NCI-H187 (cell line): ENCODE measurements at regions not wholly inside any gene's neighbourhood (a gene's known extent, or its start where the extent isn't known, plus 50 kb on each side); places are given as distances from the start of the nearest gene placed in this dataset.

Experiments
- DNase-seq, 2 experiments: peaks; one replicate each; lab custom pipeline; 2025; lab: John Stamatoyannopoulos, UW

GRCh38 chr20:40589581-40589980, 99.5 kb downstream of the MAFB start:
- DNase-seq, result no peak

DNA sequence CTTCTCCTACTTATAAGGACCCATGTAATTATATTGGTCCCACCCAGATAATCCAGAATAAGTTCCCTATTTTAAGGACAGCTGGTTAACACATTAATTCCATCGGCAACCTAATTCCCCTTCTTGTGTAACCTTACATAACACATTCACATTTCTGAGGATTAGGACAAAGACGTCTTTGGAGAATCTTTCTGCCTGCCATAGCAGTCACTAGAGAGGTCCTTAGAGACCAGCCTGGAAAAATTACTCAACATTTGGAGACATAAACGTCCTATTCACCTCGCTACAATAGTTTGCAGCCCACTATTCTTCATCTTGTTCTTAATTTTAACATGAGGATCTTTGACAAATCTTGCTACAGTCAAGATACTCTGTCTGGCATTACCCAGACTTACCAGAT, 100.1 kb downstream of the MAFB start:
- DNase-seq, result no peak

GRCh38 chr20:40587038-40587437, 102.0 kb downstream of the MAFB start:
- DNase-seq, result no peak

- DNase-seq, result no peak
Observed at GRCh38 chr20:40584130-40584809, 104.8 kb downstream of the MAFB start.

DNA sequence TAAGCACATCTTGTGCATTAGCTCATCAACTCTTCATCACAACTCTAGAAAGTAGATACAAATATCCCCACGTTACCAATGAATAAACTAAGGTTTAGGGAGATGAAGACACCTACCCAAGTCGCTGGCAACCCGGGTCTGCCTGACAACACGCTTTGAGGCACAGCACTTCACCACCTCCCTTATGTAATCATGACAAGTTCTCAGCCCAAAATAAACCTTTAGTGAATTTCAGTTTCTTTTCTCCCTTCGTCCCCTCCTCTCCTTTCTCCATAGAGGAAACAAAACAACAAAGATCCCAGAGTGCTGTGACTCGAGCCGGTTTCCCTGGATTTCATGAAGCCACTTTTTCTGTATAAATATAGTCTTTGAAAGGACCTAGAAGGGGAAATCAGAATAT, 105.4 kb downstream of the MAFB start:
- no peak for DNase-seq

DNA sequence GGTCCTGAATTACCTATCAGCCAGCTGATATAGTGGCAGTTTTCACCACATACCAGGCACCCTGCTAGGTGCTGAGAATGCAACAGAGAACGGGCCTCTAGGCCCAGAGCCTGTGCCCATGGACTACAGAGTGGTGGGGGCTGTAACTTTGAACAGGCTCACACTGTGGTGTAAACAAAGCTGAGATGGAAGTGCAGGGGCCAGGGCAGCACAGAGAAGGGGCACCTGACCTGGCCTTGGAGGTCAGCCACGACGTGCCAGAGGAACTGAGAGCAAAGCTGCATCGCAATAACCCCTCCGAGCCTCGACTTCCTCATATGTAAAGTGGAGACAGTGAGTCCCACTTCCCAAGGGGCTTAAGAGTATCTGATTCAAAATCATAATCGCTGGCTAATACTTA, 105.8 kb downstream of the MAFB start:
- DNase-seq, result no peak

DNA sequence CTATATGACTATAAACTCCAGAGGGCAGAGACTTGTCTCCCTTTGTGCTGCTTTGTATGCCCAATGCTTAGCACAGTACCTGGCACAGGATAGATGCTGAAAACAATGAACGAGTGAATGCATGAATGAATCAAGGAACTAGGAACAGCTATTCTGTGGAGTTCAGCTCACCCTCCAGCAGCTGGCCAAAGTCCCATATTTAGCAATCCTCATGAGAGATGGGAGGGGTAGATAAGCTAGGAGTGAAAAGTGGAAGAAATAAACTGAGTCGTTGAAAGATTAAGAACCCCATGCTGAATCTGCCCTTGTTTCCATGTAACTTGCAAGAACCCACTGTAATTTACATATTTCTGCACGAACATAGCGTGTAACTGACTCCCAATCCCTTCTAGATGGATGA, 106.5 kb downstream of the MAFB start:
- no peak for DNase-seq

GRCh38 chr20:40579701-40580100, 109.3 kb downstream of the MAFB start:
- DNase-seq, result no peak

DNA sequence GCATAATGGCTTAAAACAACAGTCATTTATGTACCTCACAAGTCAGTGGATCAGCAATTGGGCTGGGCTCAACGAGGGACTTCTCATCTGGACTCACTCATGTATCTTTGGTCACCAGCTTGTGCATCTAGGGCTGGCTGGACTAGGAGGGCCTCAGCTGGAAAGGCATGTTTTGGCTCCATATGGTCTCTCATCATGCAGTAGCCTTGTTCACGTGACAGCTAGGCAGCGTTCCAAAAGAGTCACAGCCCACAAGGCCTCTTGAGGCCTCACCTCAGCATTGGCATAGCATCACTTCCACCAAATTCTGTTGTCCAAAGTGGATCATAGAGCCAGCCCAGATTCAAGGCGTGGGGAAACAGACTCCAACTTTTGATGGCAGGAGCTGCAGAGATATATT, 110.1 kb downstream of the MAFB start:
- no peak for DNase-seq

DNA sequence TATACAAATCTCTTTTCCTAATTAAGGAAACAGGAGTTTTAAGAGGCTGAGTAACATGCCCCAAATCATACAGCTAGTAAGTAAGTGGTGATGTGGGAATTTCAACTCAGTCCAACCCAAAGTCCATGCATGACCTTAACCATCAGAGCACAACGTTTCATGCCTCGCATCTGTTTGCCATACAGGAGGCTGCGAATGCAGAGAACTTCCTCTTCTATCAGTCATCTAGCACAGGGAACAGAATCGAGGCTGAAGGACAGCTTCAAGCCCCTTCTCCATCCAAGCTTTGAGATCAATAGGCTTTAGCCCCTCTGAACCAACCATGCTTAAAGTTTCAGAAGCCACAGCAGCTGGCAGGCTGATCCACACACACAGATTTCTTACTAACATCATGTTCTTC, 113.2 kb downstream of the MAFB start:
- no peak for DNase-seq

- no peak for DNase-seq
Observed at GRCh38 chr20:40572251-40572650, 116.8 kb downstream of the MAFB start.

GRCh38 chr20:40571639-40572038, 117.4 kb downstream of the MAFB start:
- no peak for DNase-seq

GRCh38 chr20:40568200-40568599, 120.8 kb downstream of the MAFB start:
- DNase-seq, result no peak

DNA sequence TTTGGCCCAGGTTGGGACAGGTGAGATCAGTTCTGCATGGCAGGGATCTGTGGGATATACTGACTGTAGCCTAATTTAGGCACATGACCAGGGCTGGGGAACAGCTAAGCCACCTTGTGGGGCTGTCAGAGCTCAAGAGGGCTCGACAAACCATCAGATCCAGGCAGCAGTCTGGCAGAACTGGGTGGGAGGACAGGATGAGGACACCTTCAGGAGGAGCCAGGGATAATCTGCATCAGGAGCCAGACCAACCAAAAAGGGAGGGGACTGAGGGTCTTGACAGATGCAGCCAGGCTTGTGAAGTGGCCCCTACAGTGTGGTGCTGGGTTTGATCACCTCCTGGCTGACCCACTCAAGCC, 123.4 kb downstream of the MAFB start:
- no peak for DNase-seq

DNA sequence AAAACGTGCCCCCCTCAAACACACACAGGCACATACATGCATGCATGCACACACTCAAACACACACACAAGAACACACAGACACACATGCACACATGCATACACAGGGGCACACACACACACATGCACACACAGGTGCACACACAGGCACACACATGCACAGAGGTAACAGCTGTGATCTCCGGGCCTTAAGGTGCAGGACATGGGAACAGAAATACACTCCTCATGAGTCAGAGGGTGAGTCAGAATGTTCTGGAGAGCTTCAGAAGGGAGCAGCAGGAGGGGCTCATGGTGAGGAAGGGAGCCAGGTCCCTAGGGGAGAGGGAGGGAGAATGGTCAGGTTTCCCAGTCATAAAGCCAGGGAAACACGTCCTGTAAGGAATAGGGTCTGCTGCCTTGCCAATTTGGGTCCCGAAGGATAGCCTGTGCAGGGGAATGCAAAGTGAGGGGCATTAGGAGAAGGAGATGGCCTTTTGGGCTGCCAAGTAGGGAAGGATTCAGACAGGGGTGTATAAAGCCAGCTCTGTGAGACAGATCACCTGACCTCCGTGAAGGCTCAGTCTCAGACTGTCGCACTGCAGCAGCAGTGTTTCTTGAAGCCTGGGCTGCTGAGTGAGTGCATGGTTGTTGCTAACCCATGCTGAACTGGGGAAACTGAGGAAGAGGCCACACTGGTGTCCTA, 123.9 kb downstream of the MAFB start:
- DNase-seq, result no peak

DNA sequence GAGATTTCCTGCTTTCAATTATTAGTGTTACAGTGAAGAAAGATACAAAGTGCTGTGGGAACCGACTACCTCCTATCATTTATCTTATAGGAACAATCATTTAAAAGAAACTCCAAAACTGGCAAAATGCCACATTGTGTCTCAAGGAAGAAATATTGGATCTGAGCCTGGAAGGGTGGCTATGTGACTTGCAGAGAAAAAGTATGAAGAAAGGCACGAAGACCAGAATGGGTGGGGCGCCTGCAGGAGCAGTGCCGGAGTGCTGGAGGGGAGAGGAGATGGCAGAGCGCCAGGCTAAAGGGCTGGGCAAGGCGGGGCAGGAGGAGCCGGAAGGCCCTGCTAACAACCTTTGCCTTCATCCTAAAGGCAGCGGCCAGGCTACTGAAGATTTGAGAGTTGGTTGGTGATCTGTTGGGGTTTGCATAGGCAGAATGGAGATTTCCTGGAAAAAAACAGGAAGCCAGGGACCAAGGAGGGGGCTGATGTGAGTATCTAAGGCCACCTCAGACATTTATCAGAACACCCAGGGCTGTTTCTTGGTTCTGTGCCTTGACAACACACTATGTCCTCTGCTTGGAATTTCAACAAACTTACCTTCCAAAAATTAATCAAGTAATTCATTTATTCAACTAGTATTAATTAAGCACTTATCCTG, 125.6 kb downstream of the MAFB start:
- DNase-seq, result no peak

DNA sequence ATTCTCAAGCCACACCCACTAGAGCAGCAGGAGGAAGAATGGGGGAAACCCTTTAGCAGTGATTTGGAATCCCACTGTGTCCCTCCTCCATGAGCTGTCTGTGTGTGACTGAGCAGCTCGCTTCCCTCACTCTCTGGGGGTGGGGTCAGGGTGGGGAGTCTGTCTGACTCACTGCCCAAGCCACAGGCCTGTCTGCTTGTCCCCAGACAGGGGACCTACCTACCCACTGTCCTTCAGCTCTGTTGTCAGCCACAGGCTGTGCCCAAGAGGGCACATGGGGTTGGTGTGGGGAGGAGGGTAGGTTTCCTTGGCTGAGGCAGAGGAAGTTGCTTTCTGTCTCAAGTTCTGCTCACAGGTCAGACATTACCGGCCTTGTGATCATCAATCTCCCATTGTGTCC, 127.0 kb downstream of the MAFB start:
- DNase-seq, result no peak

DNA sequence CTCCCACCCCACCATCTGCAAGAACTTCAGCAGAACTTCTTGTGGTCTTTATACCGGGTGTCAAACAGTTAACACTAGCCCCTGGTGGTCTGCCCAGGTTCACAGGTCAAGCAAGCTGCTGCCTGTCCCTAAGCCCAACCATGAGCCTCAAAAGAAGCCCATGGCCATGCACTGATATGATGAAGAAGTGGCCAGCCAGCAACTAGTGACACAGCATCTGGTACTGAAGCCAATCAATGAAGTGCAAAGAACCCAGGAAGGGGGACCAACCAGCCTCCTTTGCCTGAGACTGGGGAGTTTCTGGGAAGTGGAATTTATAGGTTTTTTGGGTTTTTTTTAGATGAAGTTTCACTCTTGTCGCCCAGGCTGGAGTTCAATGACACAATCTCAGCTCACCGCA, 127.8 kb downstream of the MAFB start:
- no peak for DNase-seq

DNA sequence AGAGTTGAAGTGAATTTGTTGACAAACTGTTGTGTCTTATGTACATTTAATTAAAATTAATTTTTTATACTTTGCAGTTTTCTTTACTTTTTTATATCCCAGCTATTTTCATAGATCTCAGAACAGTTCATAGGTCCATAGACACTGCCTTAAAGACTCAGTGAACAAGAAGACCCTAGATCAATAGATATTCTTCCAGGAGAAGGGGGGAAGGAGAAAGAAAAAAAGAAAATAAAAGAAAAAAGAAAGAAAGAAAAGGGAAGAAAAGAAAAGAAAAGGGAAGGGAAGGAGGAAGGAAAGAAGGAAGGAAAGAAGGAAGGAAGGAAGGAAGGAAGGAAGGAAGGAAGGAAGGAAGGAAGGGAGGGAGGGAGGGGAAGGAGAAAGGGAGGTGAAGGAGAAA, 130.8 kb downstream of the MAFB start:
- no peak for DNase-seq

DNA sequence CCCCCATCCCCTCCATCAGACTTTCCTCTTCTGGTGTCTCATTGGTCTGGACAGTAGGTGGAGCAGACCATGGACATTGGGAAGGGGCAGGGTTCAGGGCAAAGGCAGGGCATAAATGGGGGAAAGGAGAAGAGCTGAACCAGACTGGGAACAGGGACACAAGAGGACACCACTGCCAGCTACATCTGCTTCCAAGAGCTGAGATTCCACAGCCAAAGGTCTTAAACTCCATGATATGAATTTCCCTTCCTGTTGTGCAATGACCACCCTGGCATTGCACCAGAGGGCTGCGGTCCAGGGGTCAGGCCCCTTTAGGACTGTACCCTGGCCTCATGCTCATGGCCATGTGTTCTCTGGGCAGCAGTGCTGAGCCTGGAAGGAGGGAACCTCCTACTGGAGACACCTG, 137.9 kb downstream of the MAFB start:
- no peak for DNase-seq

GRCh38 chr20:40547483-40548091, 141.4 kb downstream of the MAFB start:
- no peak for DNase-seq

GRCh38 chr20:40545478-40545877, 143.6 kb downstream of the MAFB start:
- DNase-seq, result no peak

GRCh38 chr20:40542065-40542464, 147.0 kb downstream of the MAFB start:
- DNase-seq, result no peak
